ENCODE measurements at regions not wholly inside any gene's neighbourhood (a gene's known extent, or its start where the extent isn't known, plus 50 kb on each side); places are given as distances from the start of the nearest gene placed in this dataset.

GRCh38 chr17:79508291-79508716 lies 102.5 kb downstream of the RBFOX3 start:
- no peak overlapping the region for H3K4me3 ChIP-seq (ENCODE audit: insufficient read depth, low read length, poor library complexity, severe bottlenecking)
- H3F3A ChIP-seq (ENCODE audit: insufficient read depth): no peaks in the 10 kb centered on the region
- no peaks in the 10 kb centered on the region for H3K27me3 ChIP-seq (ENCODE audit: low read length)
- no peaks in the 10 kb centered on the region for H4K20me1 ChIP-seq (ENCODE audit: low read depth, low read length)
- H3K27ac ChIP-seq (ENCODE audit: low read depth, low read length): no peak overlapping the region
- no peaks in the 10 kb centered on the region for H3K79me2 ChIP-seq (ENCODE audit: insufficient read depth, low read length)
- H3K9ac ChIP-seq (ENCODE audit: low read length): no peak overlapping the region
- no peaks in the 10 kb centered on the region for H3K9me3 ChIP-seq (ENCODE audit: insufficient read depth, low read length)
- H2AFZ ChIP-seq (ENCODE audit: low read depth, low read length, severe bottlenecking): no peak overlapping the region
- TF ChIP-seq CTCF (IDR thresholded peaks at IDR 0.05; ENCODE audit: insufficient read depth, low read length, poor library complexity, severe bottlenecking) (no peak), EZH2phosphoT487 (conservative IDR thresholded peaks at IDR 0.05; ENCODE audit: low read length) (no peak)
- no peak overlapping the region for H3K4me2 ChIP-seq (ENCODE audit: low read depth, low read length, poor library complexity, severe bottlenecking)
- no peaks in the 10 kb centered on the region for H3K36me3 ChIP-seq (ENCODE audit: low read length)
- no peaks in the 10 kb centered on the region for H3K9me2 ChIP-seq (replicated peaks; ENCODE audit: insufficient read depth, low read length)

- Histone ChIP-seq H2AFZ (ENCODE audit: low read depth, low read length, severe bottlenecking) (no peak overlapping the region), H3K9ac (ENCODE audit: low read length) (no peak overlapping the region), H3F3A (ENCODE audit: insufficient read depth) (no peaks in the 10 kb centered on the region), H3K79me2 (ENCODE audit: insufficient read depth, low read length) (no peaks in the 10 kb centered on the region), H3K27ac (ENCODE audit: low read depth, low read length) (no peak overlapping the region), H4K20me1 (ENCODE audit: low read depth, low read length) (no peaks in the 10 kb centered on the region), H3K4me3 (ENCODE audit: insufficient read depth, low read length, poor library complexity, severe bottlenecking) (no peak overlapping the region), H3K4me2 (ENCODE audit: low read depth, low read length, poor library complexity, severe bottlenecking) (no peak overlapping the region), H3K9me2 (replicated peaks; ENCODE audit: insufficient read depth, low read length) (no peaks in the 10 kb centered on the region), H3K36me3 (ENCODE audit: low read length) (no peaks in the 10 kb centered on the region), H3K27me3 (ENCODE audit: low read length) (no peaks in the 10 kb centered on the region), H3K9me3 (ENCODE audit: insufficient read depth, low read length) (no peaks in the 10 kb centered on the region)
- TF ChIP-seq EZH2phosphoT487 (conservative IDR thresholded peaks at IDR 0.05; ENCODE audit: low read length): no peak
- no peak for TF ChIP-seq CTCF (IDR thresholded peaks at IDR 0.05; ENCODE audit: insufficient read depth, low read length, poor library complexity, severe bottlenecking)
Measured at GRCh38 chr17:79506955-79507354, 103.9 kb downstream of the RBFOX3 start.

GRCh38 chr17:79506150-79506870 lies 104.5 kb downstream of the RBFOX3 start:
- Histone ChIP-seq H3K27me3 (ENCODE audit: low read length) (no peaks in the 10 kb centered on the region), H3K9me3 (ENCODE audit: insufficient read depth, low read length) (no peaks in the 10 kb centered on the region), H3F3A (ENCODE audit: insufficient read depth) (no peaks in the 10 kb centered on the region), H3K9me2 (replicated peaks; ENCODE audit: insufficient read depth, low read length) (no peaks in the 10 kb centered on the region), H3K27ac (ENCODE audit: low read depth, low read length) (no peak overlapping the region), H4K20me1 (ENCODE audit: low read depth, low read length) (no peaks in the 10 kb centered on the region), H3K4me2 (ENCODE audit: low read depth, low read length, poor library complexity, severe bottlenecking) (no peak overlapping the region), H3K4me3 (ENCODE audit: insufficient read depth, low read length, poor library complexity, severe bottlenecking) (no peak overlapping the region), H3K36me3 (ENCODE audit: low read length) (no peaks in the 10 kb centered on the region), H3K79me2 (ENCODE audit: insufficient read depth, low read length) (no peaks in the 10 kb centered on the region), H2AFZ (ENCODE audit: low read depth, low read length, severe bottlenecking) (no peak overlapping the region), H3K9ac (ENCODE audit: low read length) (no peak overlapping the region)
- TF ChIP-seq EZH2phosphoT487 (conservative IDR thresholded peaks at IDR 0.05; ENCODE audit: low read length) (no peak), CTCF (IDR thresholded peaks at IDR 0.05; ENCODE audit: insufficient read depth, low read length, poor library complexity, severe bottlenecking) (no peak)

All from SU-DHL-6 (cell line).